ENCODE measurements at regions not wholly inside any gene's neighbourhood (a gene's known extent, or its start where the extent isn't known, plus 50 kb on each side); places are given as distances from the start of the nearest gene placed in this dataset.

GRCh38 chr6:50285735-50286134, 236.0 kb upstream of the DEFB112 start:
- TF ChIP-seq CTCF (conservative IDR thresholded peaks at IDR 0.05) = no peak
- no peak for TF ChIP-seq EZH2 (IDR thresholded peaks at IDR 0.05; ENCODE audit: low read depth)

Data from PC-9 (cell line).